SW480 (cell line): ENCODE measurements at regions not wholly inside any gene's neighbourhood (a gene's known extent, or its start where the extent isn't known, plus 50 kb on each side); places are given as distances from the start of the nearest gene placed in this dataset.
"Not testable (repeated sequence)": the region's sequence is repeated elsewhere in the genome, so short reads cannot be mapped to it uniquely, and the experiment has no call there.

ENCODE experiments used
- DNase-seq: peaks from one replicate; pipeline ENCODE4 v3.0.0-alpha.2; 2016; ENCODE audit warnings: low spot score

GRCh38 chr4:188737251-188738002 is 598.2 kb downstream of the TRIML1 start:
- DNase-seq = no peak

- not testable (repeated sequence) for DNase-seq
These were observed 599.0 kb downstream of the TRIML1 start for GRCh38 chr4:188738290-188738689.

DNA sequence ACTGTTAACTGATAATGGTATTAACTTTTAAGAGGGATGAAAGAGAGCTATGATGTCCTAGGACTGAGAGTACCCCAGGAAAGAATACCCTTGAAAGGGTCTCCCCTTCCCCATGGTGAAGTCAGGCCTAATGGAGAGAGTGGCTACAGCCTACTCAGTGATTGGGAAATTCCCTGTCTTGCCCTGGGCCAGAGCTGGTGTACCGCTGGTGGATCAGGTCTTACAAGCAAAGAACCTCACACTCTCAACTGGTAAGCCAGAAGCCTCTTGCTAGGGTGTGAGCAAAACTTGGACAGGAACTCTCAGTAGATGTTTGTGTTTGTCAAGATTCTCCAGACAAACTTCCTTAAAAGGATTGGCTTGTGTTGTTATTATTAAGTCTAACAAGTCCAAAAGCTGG is 600.9 kb downstream of the TRIML1 start:
- DNase-seq = not testable (repeated sequence)

DNA sequence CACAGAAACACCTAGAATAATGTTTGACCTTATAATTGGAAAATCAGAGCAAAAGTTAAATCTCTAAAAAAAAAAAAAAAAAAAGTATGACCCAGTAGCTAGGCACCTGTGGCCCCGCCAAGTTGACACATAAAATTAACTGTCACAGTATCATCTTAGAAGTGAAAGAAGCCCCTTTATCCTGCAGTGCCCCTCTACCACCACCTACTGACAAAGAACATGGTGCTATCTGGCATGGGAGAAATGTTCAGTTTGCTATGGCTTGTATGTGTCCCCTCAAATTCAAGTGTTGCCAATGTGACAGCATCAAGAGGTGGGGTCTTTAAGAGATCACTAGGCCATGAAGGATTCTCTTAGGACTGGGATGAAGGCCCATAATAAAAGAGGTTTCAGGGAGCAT is 601.5 kb downstream of the TRIML1 start:
- not testable (repeated sequence) for DNase-seq

GRCh38 chr4:188754372-188755002 is 615.2 kb downstream of the TRIML1 start:
- DNase-seq = no peak

- no peak for DNase-seq
These were observed 628.3 kb downstream of the TRIML1 start for GRCh38 chr4:188767496-188767895.

DNA sequence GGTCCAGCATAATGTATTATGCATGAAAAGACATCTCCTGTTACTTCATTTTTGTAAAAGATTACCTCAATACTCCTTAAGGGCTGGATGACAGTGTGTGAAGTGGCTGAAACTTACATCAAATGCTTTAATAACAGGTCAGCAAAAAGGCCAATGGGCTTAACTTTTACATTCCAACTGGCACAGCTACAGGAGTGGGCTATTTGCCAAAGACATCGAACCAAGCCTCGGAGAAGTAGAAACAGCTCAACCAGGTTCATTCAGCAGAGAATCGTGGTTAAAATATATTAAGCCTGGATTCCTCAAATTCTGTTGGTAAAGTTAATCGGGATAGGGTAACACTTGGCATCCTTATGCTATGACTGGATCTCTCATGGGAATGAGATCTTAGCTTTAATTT is 639.7 kb downstream of the TRIML1 start:
- DNase-seq = no peak

GRCh38 chr4:188779581-188779980 is 640.3 kb downstream of the TRIML1 start:
- no peak for DNase-seq

- no peak for DNase-seq
These were observed 640.8 kb downstream of the TRIML1 start for GRCh38 chr4:188780028-188780427.

DNA sequence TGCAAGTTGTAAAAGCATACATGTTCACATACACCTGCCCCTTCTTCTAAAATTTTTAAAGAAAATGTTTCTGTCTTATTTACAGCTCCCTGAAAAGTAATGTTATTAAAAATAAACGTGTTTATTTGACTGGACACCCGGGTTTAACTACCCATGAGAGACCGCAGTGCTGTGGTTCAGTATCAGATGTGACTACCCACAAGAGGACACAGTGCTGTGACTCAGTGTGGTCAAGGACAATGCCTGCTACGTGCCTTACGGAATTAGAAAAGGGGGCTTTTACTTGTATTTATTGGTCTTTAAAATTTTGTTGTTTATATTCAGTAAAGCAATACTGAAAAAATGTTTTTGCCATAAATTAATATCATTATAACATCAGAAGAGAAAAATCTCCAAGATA is 641.4 kb downstream of the TRIML1 start:
- no peak for DNase-seq

- no peak for DNase-seq
These were observed 642.4 kb downstream of the TRIML1 start for GRCh38 chr4:188781655-188782054.

- DNase-seq = no peak
These were observed 643.9 kb downstream of the TRIML1 start for GRCh38 chr4:188783175-188783574.

DNA sequence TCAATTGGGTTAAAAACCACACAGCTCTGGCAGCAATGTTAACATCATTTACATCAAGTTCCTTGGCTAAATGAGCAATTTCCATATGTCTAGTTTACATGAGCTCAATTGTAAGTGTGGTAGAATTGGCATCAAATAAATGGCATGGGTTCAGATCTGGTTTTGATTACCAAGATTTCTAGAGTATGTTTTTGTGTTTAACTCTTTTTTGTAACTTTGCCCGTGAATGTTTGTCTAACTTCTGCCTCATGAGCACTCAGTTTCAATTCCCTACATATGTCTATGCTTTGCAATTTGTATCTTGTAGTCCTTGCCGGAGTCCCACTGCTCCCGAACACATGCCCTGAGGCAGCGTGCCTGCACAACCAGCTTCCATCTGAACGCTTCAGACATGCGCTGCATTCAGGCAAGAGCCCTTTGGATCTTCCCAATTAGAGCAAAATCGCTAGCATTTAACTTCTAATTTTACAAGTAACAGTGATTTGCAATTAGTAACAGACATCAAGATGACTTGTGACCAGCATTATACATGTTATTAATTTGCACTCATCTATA is 644.4 kb downstream of the TRIML1 start:
- no peak for DNase-seq

GRCh38 chr4:188796600-188796999 is 657.4 kb downstream of the TRIML1 start:
- not testable (repeated sequence) for DNase-seq

GRCh38 chr4:188797011-188797410 is 657.8 kb downstream of the TRIML1 start:
- DNase-seq = not testable (repeated sequence)

DNA sequence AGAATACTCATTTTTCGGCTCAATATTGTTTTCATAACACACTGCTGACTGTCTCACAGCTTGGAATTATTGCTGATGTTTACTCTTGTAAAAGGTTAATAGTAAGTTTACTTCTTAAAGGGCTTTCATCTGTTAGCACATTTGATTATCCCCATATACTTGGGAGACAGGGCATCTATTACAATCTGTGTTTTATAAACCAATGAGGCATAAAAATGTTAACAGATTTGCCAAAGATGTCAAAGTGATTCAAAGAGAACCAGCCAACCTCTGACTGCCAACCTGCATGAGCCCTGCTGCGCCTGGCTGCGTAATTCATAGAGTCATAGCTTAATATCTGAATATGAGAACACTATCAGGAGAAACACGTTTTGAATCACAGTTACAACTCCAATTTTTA is 665.6 kb downstream of the TRIML1 start:
- no peak for DNase-seq

- no peak for DNase-seq
These were observed 671.9 kb downstream of the TRIML1 start for GRCh38 chr4:188811121-188811520.

GRCh38 chr4:188812644-188813043 is 673.4 kb downstream of the TRIML1 start:
- DNase-seq = no peak

GRCh38 chr4:188818300-188818699 is 679.1 kb downstream of the TRIML1 start:
- no peak for DNase-seq

DNA sequence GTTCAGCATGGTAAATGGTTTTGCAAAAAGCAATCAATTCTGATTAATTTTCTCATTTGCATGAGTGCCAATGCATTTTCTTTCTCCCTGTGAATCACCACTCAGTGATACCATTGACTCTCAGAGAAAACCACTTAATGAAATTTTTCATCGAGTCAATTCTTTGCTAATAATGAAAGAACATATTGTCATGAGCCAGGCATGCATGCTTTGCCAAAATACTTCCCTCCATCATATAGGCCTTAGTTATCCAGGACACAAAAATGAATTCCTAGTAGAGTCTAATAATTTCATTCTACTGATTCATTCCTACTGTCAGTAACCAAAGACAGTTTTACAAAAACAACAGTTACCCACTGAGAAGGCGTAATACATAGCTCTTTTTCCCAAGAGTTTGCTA is 680.0 kb downstream of the TRIML1 start:
- DNase-seq = no peak

DNA sequence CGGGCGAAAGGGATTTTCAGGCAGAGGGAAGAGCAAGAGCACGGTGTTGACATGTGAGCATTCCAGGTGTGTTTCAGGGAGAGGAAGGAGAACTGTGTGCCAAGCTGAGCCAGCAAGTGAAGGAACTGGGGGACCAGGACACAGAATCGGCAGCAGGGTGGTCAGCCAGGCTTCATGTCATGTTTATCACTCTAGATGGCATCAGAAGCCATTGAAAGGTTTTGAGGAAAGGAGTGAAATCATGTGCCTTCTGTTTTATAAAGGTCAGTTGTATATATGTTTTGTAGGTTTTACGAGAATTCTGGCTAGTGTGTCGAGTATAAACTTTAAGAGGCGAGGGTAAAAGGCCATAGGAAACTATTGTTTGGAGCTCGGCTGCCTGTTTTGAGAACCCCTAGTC is 682.3 kb downstream of the TRIML1 start:
- DNase-seq = no peak

GRCh38 chr4:188822698-188823097 is 683.5 kb downstream of the TRIML1 start:
- peak; percentile 47 for DNase-seq

- no peak for DNase-seq
These were observed 685.3 kb downstream of the TRIML1 start for GRCh38 chr4:188824553-188824952.
